Osteoblast (primary cell): ENCODE measurements at regions not wholly inside any gene's neighbourhood (a gene's known extent, or its start where the extent isn't known, plus 50 kb on each side); places are given as distances from the start of the nearest gene placed in this dataset.
"Not testable (repeated sequence)": the region's sequence is repeated elsewhere in the genome, so short reads cannot be mapped to it uniquely, and the experiment has no call there.

Experiments
- DNase-seq: peaks from one replicate; pipeline ENCODE4 v3.0.0; 2011; ENCODE audit warnings: low spot score, mixed read lengths; ENCODE audit not compliant: insufficient read length; ENCODE audit errors: missing footprints
- H2AFZ ChIP-seq: 2 replicates; pipeline ENCODE4 v1.6.0; 2011; ENCODE audit warnings: mild to moderate bottlenecking, low read length
- H3K27ac ChIP-seq: 2 replicates; pipeline ENCODE4 v1.5.1; 2011; ENCODE audit warnings: mild to moderate bottlenecking, low read depth, low read length, moderate library complexity
- H3K27me3 ChIP-seq: 2 replicates; pipeline ENCODE4 v1.6.0; 2012; ENCODE audit warnings: mild to moderate bottlenecking, control low read depth, inconsistent platforms, low read length, moderate library complexity; ENCODE audit not compliant: insufficient read depth
- H3K36me3 ChIP-seq: 2 replicates; pipeline ENCODE4 v1.5.1; 2011; ENCODE audit warnings: mild to moderate bottlenecking, low read length, control low read depth, moderate library complexity; ENCODE audit not compliant: insufficient read depth
- H3K4me1 ChIP-seq: 2 replicates; pipeline ENCODE4 v1.5.1; 2011; ENCODE audit warnings: mild to moderate bottlenecking, low read length, control low read depth, moderate library complexity; ENCODE audit not compliant: insufficient read depth
- H3K4me2 ChIP-seq: 2 replicates; pipeline ENCODE4 v1.6.0; 2011; ENCODE audit warnings: mild to moderate bottlenecking, low read length; ENCODE audit not compliant: insufficient read depth
- H3K4me3 ChIP-seq: fragments of 200-600 bp; sonication (generic); 3 replicates; pipeline ENCODE4 v1.5.1; 2012; ENCODE audit warnings: mild to moderate bottlenecking, low read length, inconsistent platforms; ENCODE audit not compliant: insufficient read depth
- H3K79me2 ChIP-seq: 2 replicates; pipeline ENCODE4 v1.6.0; 2012; ENCODE audit warnings: mild to moderate bottlenecking, low read length, control low read depth, inconsistent platforms; ENCODE audit not compliant: insufficient read depth
- H3K9me3 ChIP-seq: 2 replicates; pipeline ENCODE4 v1.5.1; 2011; ENCODE audit warnings: low read depth, low read length, control low read depth
- H4K20me1 ChIP-seq: 2 replicates; pipeline ENCODE4 v1.6.0; 2012; ENCODE audit warnings: mild to moderate bottlenecking, low read length, control low read depth; ENCODE audit not compliant: insufficient read depth
- TF ChIP-seq, protein P1 (sequence below): IDR thresholded peaks from 2 replicates; pipeline ENCODE4 v1.5.1; 2011; ENCODE audit warnings: mild to moderate bottlenecking, low read depth, low read length, moderate library complexity; ENCODE audit errors: extremely low read depth

GRCh38 chr2:208674919-208675318 is 268.3 kb downstream of the PTH2R start:
- H3K4me3 ChIP-seq, result no peak overlapping the region
- no peaks in the 10 kb centered on the region for H3K4me1 ChIP-seq
- H3K9me3 ChIP-seq, result no peaks in the 10 kb centered on the region
- no peaks in the 10 kb centered on the region for H3K79me2 ChIP-seq
- no peaks in the 10 kb centered on the region for H4K20me1 ChIP-seq
- H3K27me3 ChIP-seq, result no peaks in the 10 kb centered on the region
- H2AFZ ChIP-seq, result no peak overlapping the region
- no peak for DNase-seq
- H3K36me3 ChIP-seq, result no peaks in the 10 kb centered on the region
- no peak overlapping the region for H3K4me2 ChIP-seq
- TF ChIP-seq, protein P1, sequence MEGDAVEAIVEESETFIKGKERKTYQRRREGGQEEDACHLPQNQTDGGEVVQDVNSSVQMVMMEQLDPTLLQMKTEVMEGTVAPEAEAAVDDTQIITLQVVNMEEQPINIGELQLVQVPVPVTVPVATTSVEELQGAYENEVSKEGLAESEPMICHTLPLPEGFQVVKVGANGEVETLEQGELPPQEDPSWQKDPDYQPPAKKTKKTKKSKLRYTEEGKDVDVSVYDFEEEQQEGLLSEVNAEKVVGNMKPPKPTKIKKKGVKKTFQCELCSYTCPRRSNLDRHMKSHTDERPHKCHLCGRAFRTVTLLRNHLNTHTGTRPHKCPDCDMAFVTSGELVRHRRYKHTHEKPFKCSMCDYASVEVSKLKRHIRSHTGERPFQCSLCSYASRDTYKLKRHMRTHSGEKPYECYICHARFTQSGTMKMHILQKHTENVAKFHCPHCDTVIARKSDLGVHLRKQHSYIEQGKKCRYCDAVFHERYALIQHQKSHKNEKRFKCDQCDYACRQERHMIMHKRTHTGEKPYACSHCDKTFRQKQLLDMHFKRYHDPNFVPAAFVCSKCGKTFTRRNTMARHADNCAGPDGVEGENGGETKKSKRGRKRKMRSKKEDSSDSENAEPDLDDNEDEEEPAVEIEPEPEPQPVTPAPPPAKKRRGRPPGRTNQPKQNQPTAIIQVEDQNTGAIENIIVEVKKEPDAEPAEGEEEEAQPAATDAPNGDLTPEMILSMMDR, result no peak
- H3K27ac ChIP-seq, result no peak overlapping the region

GRCh38 chr2:208685929-208686328 is 279.3 kb downstream of the PTH2R start:
- not testable (repeated sequence) for H3K4me2 ChIP-seq, DNase-seq, H3K4me3 ChIP-seq, H4K20me1 ChIP-seq, H2AFZ ChIP-seq, H3K27me3 ChIP-seq, H3K4me1 ChIP-seq, H3K27ac ChIP-seq, H3K79me2 ChIP-seq, H3K9me3 ChIP-seq, H3K36me3 ChIP-seq

- Histone ChIP-seq H3K4me1 (no peaks in the 10 kb centered on the region), H3K79me2 (no peaks in the 10 kb centered on the region)
- TF ChIP-seq, protein P1, result no peak
These were observed 280.1 kb downstream of the PTH2R start for GRCh38 chr2:208686665-208687064.

DNA sequence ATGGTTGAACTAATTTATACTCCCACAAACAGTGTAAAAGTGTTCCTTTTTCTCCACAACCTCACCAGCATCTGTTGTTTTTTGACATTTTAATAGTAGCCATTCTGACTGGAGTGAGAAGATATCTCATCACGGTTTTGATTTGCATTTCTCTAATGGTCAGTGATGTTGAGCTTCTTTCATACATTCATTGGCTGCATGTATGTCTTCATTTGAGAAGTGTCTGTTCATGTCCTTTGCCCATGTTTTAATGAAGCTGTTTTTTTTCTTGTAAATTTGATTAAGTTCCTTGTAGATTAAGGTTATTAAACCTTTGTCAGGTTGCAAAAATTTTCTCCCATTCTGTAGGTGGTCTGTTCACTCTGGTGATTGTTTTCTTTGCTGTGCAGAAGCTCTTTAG is 281.1 kb downstream of the PTH2R start:
- H2AFZ ChIP-seq, H3K27ac ChIP-seq, H3K9me3 ChIP-seq: not testable (repeated sequence)

More at GRCh38 chr2:208686665-208687064, 280.1 kb downstream of the PTH2R start:
- Histone ChIP-seq H3K36me3 (no peaks in the 10 kb centered on the region), H3K27ac (no peak overlapping the region), H3K9me3 (no peaks in the 10 kb centered on the region), H2AFZ (no peak overlapping the region), H3K4me3 (no peak overlapping the region), H3K4me2 (no peak overlapping the region), H3K27me3 (no peaks in the 10 kb centered on the region), H4K20me1 (no peaks in the 10 kb centered on the region)
- DNase-seq, result no peak

GRCh38 chr2:208698114-208698513 is 291.5 kb downstream of the PTH2R start:
- no peaks in the 10 kb centered on the region for H3K4me1 ChIP-seq

More for the DNA sequence above, 281.1 kb downstream of the PTH2R start:
- H3K27me3 ChIP-seq, H3K4me2 ChIP-seq, H3K4me3 ChIP-seq, H4K20me1 ChIP-seq, H3K79me2 ChIP-seq, H3K4me1 ChIP-seq, DNase-seq, H3K36me3 ChIP-seq: not testable (repeated sequence)

More at GRCh38 chr2:208698114-208698513, 291.5 kb downstream of the PTH2R start:
- no peak for DNase-seq
- H3K9me3 ChIP-seq, result no peaks in the 10 kb centered on the region
- no peak overlapping the region for H3K27ac ChIP-seq
- no peak overlapping the region for H3K4me2 ChIP-seq
- H3K79me2 ChIP-seq, result no peaks in the 10 kb centered on the region
- no peaks in the 10 kb centered on the region for H3K36me3 ChIP-seq
- H2AFZ ChIP-seq, result no peak overlapping the region
- H3K4me3 ChIP-seq, result no peak overlapping the region
- no peaks in the 10 kb centered on the region for H3K27me3 ChIP-seq
- H4K20me1 ChIP-seq, result no peaks in the 10 kb centered on the region
- TF ChIP-seq, protein P1, result no peak
